H9 (cell line): ENCODE measurements at regions not wholly inside any gene's neighbourhood (a gene's known extent, or its start where the extent isn't known, plus 50 kb on each side); places are given as distances from the start of the nearest gene placed in this dataset.

ENCODE experiments used
- DNase-seq: peaks from one replicate; pipeline ENCODE4 v3.0.0-alpha.2; 2017
- H2AFZ ChIP-seq: one replicate; pipeline ENCODE4 v1.6.1; 2013; ENCODE audit warnings: mild to moderate bottlenecking, low read length, control low read depth, moderate library complexity
- H2AK5ac ChIP-seq: 2 replicates; pipeline ENCODE4 v1.6.1; 2013; ENCODE audit warnings: low read length, control low read depth, mixed read lengths; ENCODE audit not compliant: insufficient read length
- H2BK120ac ChIP-seq: one replicate; pipeline ENCODE4 v1.6.1; 2013; ENCODE audit warnings: low read depth, mild to moderate bottlenecking, low read length, control low read depth, inconsistent platforms; ENCODE audit not compliant: poor library complexity, severe bottlenecking
- H2BK12ac ChIP-seq: 2 replicates; pipeline ENCODE4 v1.6.1; 2013; ENCODE audit warnings: low read length, control low read depth, mixed read lengths, low read depth; ENCODE audit not compliant: insufficient read length
- H2BK15ac ChIP-seq: 2 replicates; pipeline ENCODE4 v1.6.1; 2013; ENCODE audit warnings: low read depth, low read length, control low read depth
- H2BK20ac ChIP-seq: one replicate; pipeline ENCODE4 v1.6.1; 2013; ENCODE audit warnings: low read depth, mild to moderate bottlenecking, low read length, control low read depth, inconsistent platforms; ENCODE audit not compliant: poor library complexity, severe bottlenecking
- H2BK5ac ChIP-seq: 2 replicates; pipeline ENCODE4 v1.6.1; 2013; ENCODE audit warnings: low read length, control low read depth, mixed read lengths; ENCODE audit not compliant: insufficient read length
- H3K14ac ChIP-seq: 2 replicates; pipeline ENCODE4 v1.6.1; 2013; ENCODE audit warnings: low read length, control low read depth; ENCODE audit not compliant: insufficient read depth
- H3K18ac ChIP-seq: 2 replicates; pipeline ENCODE4 v1.6.1; 2013; ENCODE audit warnings: low read depth, mild to moderate bottlenecking, mixed read lengths, low read length, control low read depth; ENCODE audit not compliant: insufficient read length
- H3K23ac ChIP-seq: 2 replicates; pipeline ENCODE4 v1.6.1; 2013; ENCODE audit warnings: low read length, control low read depth, mixed read lengths, low read depth; ENCODE audit not compliant: insufficient read length
- H3K23me2 ChIP-seq: 2 replicates; pipeline ENCODE4 v1.6.1; 2013; ENCODE audit warnings: low read depth, mild to moderate bottlenecking, mixed read lengths, low read length, control low read depth; ENCODE audit not compliant: insufficient read length, poor library complexity, severe bottlenecking
- H3K27ac ChIP-seq: 2 replicates; pipeline ENCODE4 v1.5.1; 2013; ENCODE audit warnings: low read length, control low read depth, mixed read lengths, low read depth; ENCODE audit not compliant: insufficient read length
- H3K27me3 ChIP-seq: 2 replicates; pipeline ENCODE4 v1.6.1; 2013; ENCODE audit warnings: low read length, control low read depth, inconsistent platforms; ENCODE audit not compliant: insufficient read depth
- H3K4ac ChIP-seq: 2 replicates; pipeline ENCODE4 v1.6.1; 2013; ENCODE audit warnings: low read depth, mild to moderate bottlenecking, control low read depth, inconsistent platforms, low read length, moderate library complexity
- H3K4me1 ChIP-seq: 2 replicates; pipeline ENCODE4 v1.6.1; 2013; ENCODE audit warnings: low read length, control low read depth, inconsistent platforms; ENCODE audit not compliant: insufficient read depth
- H3K4me2 ChIP-seq: 2 replicates; pipeline ENCODE4 v1.6.1; 2013; ENCODE audit warnings: low read length, control low read depth, mixed read lengths; ENCODE audit not compliant: insufficient read length, insufficient read depth
- H3K56ac ChIP-seq: 2 replicates; pipeline ENCODE4 v1.6.1; 2013; ENCODE audit warnings: low read depth, mild to moderate bottlenecking, mixed read lengths, low read length, control low read depth; ENCODE audit not compliant: insufficient read length
- H3K79me1 ChIP-seq: 2 replicates; pipeline ENCODE4 v1.6.1; 2013; ENCODE audit warnings: low read depth, mild to moderate bottlenecking, moderate library complexity, low read length, control low read depth, inconsistent platforms; ENCODE audit not compliant: insufficient read depth, poor library complexity, severe bottlenecking
- H3K79me2 ChIP-seq: 2 replicates; pipeline ENCODE4 v1.6.1; 2013; ENCODE audit warnings: low read length, control low read depth, inconsistent platforms; ENCODE audit not compliant: insufficient read depth
- H3K9ac ChIP-seq: 2 replicates; pipeline ENCODE4 v1.6.1; 2013; ENCODE audit warnings: low read length, control low read depth, mixed read lengths; ENCODE audit not compliant: insufficient read length; ENCODE audit errors: extremely low read depth
- H3K9me3 ChIP-seq: one replicate; pipeline ENCODE4 v1.6.1; 2013; ENCODE audit warnings: low read depth, low read length, inconsistent platforms; ENCODE audit not compliant: control insufficient read depth
- H3T11ph ChIP-seq: one replicate; pipeline ENCODE4 v1.6.1; 2013; ENCODE audit warnings: mild to moderate bottlenecking, low read length, control low read depth, inconsistent platforms
- H4K20me1 ChIP-seq: one replicate; pipeline ENCODE4 v1.6.1; 2013; ENCODE audit not compliant: control insufficient read depth, insufficient read length, insufficient read depth
- H4K5ac ChIP-seq: 2 replicates; pipeline ENCODE4 v1.6.1; 2013; ENCODE audit warnings: low read depth, mild to moderate bottlenecking, mixed read lengths, low read length, control low read depth; ENCODE audit not compliant: insufficient read length
- H4K8ac ChIP-seq: replicated peaks from 2 replicates; pipeline ENCODE4 v1.6.1; 2013; ENCODE audit warnings: low read length, control low read depth, mixed read lengths, low read depth; ENCODE audit not compliant: insufficient read length
- H4K91ac ChIP-seq: 2 replicates; pipeline ENCODE4 v1.6.1; 2013; ENCODE audit warnings: low read depth, mild to moderate bottlenecking, moderate library complexity, mixed read lengths, low read length, control low read depth; ENCODE audit not compliant: insufficient read length
- H3K27ac Mint-ChIP-seq, 3 experiments: 2 replicates in 2 of 3; 3 replicates in 1 of 3; pipeline ENCODE4 v1.8.0; 2020 to 2021; ENCODE audit warnings: mixed read lengths in 3 of 3, mild to moderate bottlenecking in 1 of 3, moderate library complexity in 1 of 3
- H3K27me3 Mint-ChIP-seq: 2 replicates; pipeline ENCODE4 v1.8.0; 2021; ENCODE audit warnings: low read depth, mild to moderate bottlenecking, moderate library complexity, mixed read lengths
- H3K36me3 Mint-ChIP-seq, 3 experiments: 2 replicates in 2 of 3; 3 replicates in 1 of 3; pipeline ENCODE4 v1.8.0; 2020 to 2021; ENCODE audit warnings: low read depth in 3 of 3, mixed read lengths in 3 of 3; ENCODE audit not compliant: insufficient read depth in 1 of 3
- H3K4me1 Mint-ChIP-seq, 2 experiments: 2 replicates each; pipeline ENCODE4 v1.8.0; 2020; ENCODE audit warnings: mixed read lengths in 2 of 2
- H3K4me3 Mint-ChIP-seq, 2 experiments: 2 replicates in 1 of 2; 3 replicates in 1 of 2; pipeline ENCODE4 v1.8.0; 2020 to 2021; ENCODE audit warnings: mild to moderate bottlenecking in 2 of 2, mixed read lengths in 2 of 2, moderate library complexity in 1 of 2
- H3K9me3 Mint-ChIP-seq, 2 experiments: 2 replicates in 1 of 2; 3 replicates in 1 of 2; pipeline ENCODE4 v1.8.0; 2020; ENCODE audit warnings: mild to moderate bottlenecking in 2 of 2, mixed read lengths in 2 of 2, moderate library complexity in 1 of 2
- WGBS: extraction: QIAGEN DNeasy Blood & Tissue Kit; methylation state at CpG from one replicate; pipeline ENCODE4 v1.1.7; 2013; ENCODE audit warnings: missing lambda C conversion rate, low lambda C conversion rate, mixed read lengths; ENCODE audit not compliant: insufficient read length; ENCODE audit errors: extremely low coverage; 5-methylcytosine and 5-hydroxymethylcytosine counted together
- TF ChIP-seq, protein P1 (sequence below): fragments of 200-600 bp; sonication (generic); conservative IDR thresholded peaks from 3 replicates; pipeline ENCODE4 v1.8.0; 2021; ENCODE audit warnings: antibody characterized with exemption, mild to moderate bottlenecking

GRCh38 chr9:90459321-90459720 is 183.3 kb downstream of the DIRAS2 start:
- H3K27me3 Mint-ChIP-seq = peaks cover 3% of the 10 kb centered on the region; the same call in 1 of the 2 replicates
- Histone ChIP-seq H3T11ph (no peak overlapping the region), H4K20me1 (no peaks in the 10 kb centered on the region), H3K23me2 (peaks cover 2% of the 10 kb centered on the region), H3K18ac (no peak overlapping the region), H2BK12ac (no peak overlapping the region), H2BK20ac (no peak overlapping the region), H3K27ac (no peak overlapping the region), H4K91ac (no peak overlapping the region), H4K5ac (no peak overlapping the region), H2BK120ac (no peak overlapping the region), H3K4ac (no peak overlapping the region), H3K4me1 (no peaks in the 10 kb centered on the region; the same call in 1 of the 2 replicates), H3K23ac (no peak overlapping the region), H3K27me3 (no peaks in the 10 kb centered on the region), H3K79me2 (no peaks in the 10 kb centered on the region), H4K8ac (no peak overlapping the region), H3K79me1 (no peaks in the 10 kb centered on the region), H3K9me3 (no peaks in the 10 kb centered on the region), H3K14ac (no peak overlapping the region), H3K4me2 (no peak overlapping the region), H2AFZ (no peak overlapping the region), H2BK15ac (no peak overlapping the region), H2AK5ac (no peak overlapping the region), H2BK5ac (no peak overlapping the region), H3K9ac (no peak overlapping the region), H3K56ac (no peak overlapping the region)
- TF ChIP-seq, protein P1, sequence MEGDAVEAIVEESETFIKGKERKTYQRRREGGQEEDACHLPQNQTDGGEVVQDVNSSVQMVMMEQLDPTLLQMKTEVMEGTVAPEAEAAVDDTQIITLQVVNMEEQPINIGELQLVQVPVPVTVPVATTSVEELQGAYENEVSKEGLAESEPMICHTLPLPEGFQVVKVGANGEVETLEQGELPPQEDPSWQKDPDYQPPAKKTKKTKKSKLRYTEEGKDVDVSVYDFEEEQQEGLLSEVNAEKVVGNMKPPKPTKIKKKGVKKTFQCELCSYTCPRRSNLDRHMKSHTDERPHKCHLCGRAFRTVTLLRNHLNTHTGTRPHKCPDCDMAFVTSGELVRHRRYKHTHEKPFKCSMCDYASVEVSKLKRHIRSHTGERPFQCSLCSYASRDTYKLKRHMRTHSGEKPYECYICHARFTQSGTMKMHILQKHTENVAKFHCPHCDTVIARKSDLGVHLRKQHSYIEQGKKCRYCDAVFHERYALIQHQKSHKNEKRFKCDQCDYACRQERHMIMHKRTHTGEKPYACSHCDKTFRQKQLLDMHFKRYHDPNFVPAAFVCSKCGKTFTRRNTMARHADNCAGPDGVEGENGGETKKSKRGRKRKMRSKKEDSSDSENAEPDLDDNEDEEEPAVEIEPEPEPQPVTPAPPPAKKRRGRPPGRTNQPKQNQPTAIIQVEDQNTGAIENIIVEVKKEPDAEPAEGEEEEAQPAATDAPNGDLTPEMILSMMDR = no peak
- DNase-seq = no peak
- WGBS = no CpG with 5 or more reads among the region's 4 CpGs
- peaks cover 0 to 6% of the 10 kb centered on the region in 2 experiments; a peak in 3 of 5 replicates for H3K9me3 Mint-ChIP-seq
- no peak overlapping the region for H3K4me3 Mint-ChIP-seq
- peaks cover 6 to 8% of the 10 kb centered on the region in 2 experiments for H3K4me1 Mint-ChIP-seq
- H3K27ac Mint-ChIP-seq = no peak overlapping the region
- H3K36me3 Mint-ChIP-seq = peaks cover 0 to 4% (median 3%) of the 10 kb centered on the region in 3 experiments; a peak in 3 of 7 replicates
